Pancreas (tissue), 10 donors: ENCODE measurements at regions not wholly inside any gene's neighbourhood (a gene's known extent, or its start where the extent isn't known, plus 50 kb on each side); places are given as distances from the start of the nearest gene placed in this dataset.

Experiments
- ATAC-seq, 4 donors: fragments of 200-7000 bp; cut with Tn5 transposase; one replicate each; pipeline versions ENCODE4 v1.8.0 to v1.9.1; 2020; ENCODE audit warnings: mild to moderate bottlenecking in 4 of 4, moderate library complexity in 4 of 4
- DNase-seq, 6 donors: peaks; one replicate each; pipeline ENCODE4 v3.0.0-alpha.2; 2020
- FAIRE-seq: peaks from 2 replicates; lab custom pipeline; 2012; peaks lifted over from hg19 to GRCh38; lab: Jason Lieb, UNC
- H3K27ac ChIP-seq, 4 donors: fragments of 200-600 bp; sonication (generic); 1 replicate in 3 of 4; 2 replicates in 1 of 4; pipeline versions ENCODE4 v1.5.0 to v1.8.0; 2020
- H3K27me3 ChIP-seq, 4 donors: fragments of 200-600 bp; one replicate each; pipeline ENCODE4 v1.8.0; 2021
- H3K36me3 ChIP-seq, 3 donors: fragments of 200-600 bp; sonication (generic) in 1 of 3; one replicate each; pipeline versions ENCODE4 v1.5.0 to v1.8.0; 2020 to 2021
- H3K4me1 ChIP-seq, 3 donors: fragments of 200-600 bp; one replicate each; pipeline ENCODE4 v1.8.0; 2021
- H3K4me3 ChIP-seq, 4 donors: fragments of 200-600 bp; sonication (generic) in 2 of 4; one replicate each; pipeline versions ENCODE4 v1.5.0 to v1.8.0; 2020 to 2021
- H3K9me3 ChIP-seq, 4 donors: fragments of 200-600 bp; one replicate each; pipeline ENCODE4 v1.8.0; 2021
- CTCF ChIP-seq, 4 donors: fragments of 200-600 bp; sonication (generic) in 3 of 4; IDR thresholded peaks; one replicate each; pipeline versions ENCODE4 v1.5.0 to v1.8.0; 2021; ENCODE audit warnings: antibody characterized with exemption in 4 of 4
- WGBS, 2 donors: extraction: QIAGEN DNeasy Blood & Tissue Kit; methylation state at CpG; one replicate each; pipeline ENCODE4 v1.1.7; 2013; 5-methylcytosine and 5-hydroxymethylcytosine counted together
- intact Hi-C, 3 donors: fragments of 100-400 bp; cut with DNase I; formaldehyde crosslinking; loops; one replicate each; pipeline versions ENCODE4 v1.11.1 to v1.14.2; 2022
- donor health status: healthy with polysubstance abuse.
- donor health status: DM: no; HTN: no; CAD: no; lungs with moderate emphysema.
- donor health status: DM: no; HTN: no; CAD: no.
- donor health status: control.
- donor health status: control.
- donor health status: Bipolar disorder and iron deficiency.
- donor health status: DM: yes; HTN: yes; CAD: no.
- donor health status: DM: no; HTN: no; CAD: no.
- donor health status: DM: no; HTN: no; CAD: no.
- donor health status: DM: yes; HTN: yes; CAD: no.

GRCh38 chr1:189205863-189206262 is 1271.8 kb downstream of the BRINP3 start:
- H3K27ac ChIP-seq, result no peak overlapping the region
- H3K4me3 ChIP-seq, result no peak overlapping the region
- no peaks in the 10 kb centered on the region for H3K27me3 ChIP-seq
- DNase-seq, result no peak
- no peaks in the 10 kb centered on the region for H3K4me1 ChIP-seq
- whole genome bisulfite sequencing, 2 donors, result 21 to 38% methylated on average over 2 of the region's 2 CpGs
- no peak for ATAC-seq
- intact Hi-C loops, result no loop called here
- FAIRE-seq, result no peak
- H3K9me3 ChIP-seq, result no peaks in the 10 kb centered on the region
- H3K36me3 ChIP-seq, result no peaks in the 10 kb centered on the region
- no peak for TF ChIP-seq CTCF (IDR thresholded peaks at IDR 0.05)

GRCh38 chr1:189206617-189207016 is 1271.0 kb downstream of the BRINP3 start:
- ATAC-seq (no peak), DNase-seq (no peak), FAIRE-seq (no peak)
- H3K4me1 ChIP-seq, result no peaks in the 10 kb centered on the region
- H3K9me3 ChIP-seq, result no peaks in the 10 kb centered on the region
- no peak overlapping the region for H3K4me3 ChIP-seq
- intact Hi-C loops, result no loop called here
- no peaks in the 10 kb centered on the region for H3K36me3 ChIP-seq
- TF ChIP-seq CTCF (IDR thresholded peaks at IDR 0.05), result no peak
- no peaks in the 10 kb centered on the region for H3K27me3 ChIP-seq
- no peak overlapping the region for H3K27ac ChIP-seq

- intact Hi-C loops, result no loop called here
- H3K36me3 ChIP-seq, result no peaks in the 10 kb centered on the region
- TF ChIP-seq CTCF (IDR thresholded peaks at IDR 0.05), result no peak
- DNase-seq (no peak), ATAC-seq (no peak), FAIRE-seq (no peak)
- no peaks in the 10 kb centered on the region for H3K27me3 ChIP-seq
- H3K9me3 ChIP-seq, result no peaks in the 10 kb centered on the region
- H3K27ac ChIP-seq, result no peak overlapping the region
- H3K4me1 ChIP-seq, result no peaks in the 10 kb centered on the region
- no peak overlapping the region for H3K4me3 ChIP-seq
- 52 to 60% methylated on average over 3 of the region's 3 CpGs for WGBS, 2 donors
Observed at GRCh38 chr1:189211742-189212141, 1265.9 kb downstream of the BRINP3 start.

- Histone ChIP-seq H3K9me3 (no peaks in the 10 kb centered on the region), H3K36me3 (no peaks in the 10 kb centered on the region), H3K27ac (no peak overlapping the region), H3K4me1 (no peaks in the 10 kb centered on the region), H3K4me3 (no peak overlapping the region), H3K27me3 (no peaks in the 10 kb centered on the region)
- no peak for TF ChIP-seq CTCF (IDR thresholded peaks at IDR 0.05)
- no peak for ATAC-seq
- 48 to 56% methylated on average over 2 of the region's 2 CpGs for WGBS, 2 donors
- DNase-seq, result no peak
- intact Hi-C loops, result no loop called here
- no peak for FAIRE-seq
Observed at GRCh38 chr1:189212606-189213005, 1265.1 kb downstream of the BRINP3 start.

GRCh38 chr1:189216886-189217285 is 1260.8 kb downstream of the BRINP3 start:
- no peaks in the 10 kb centered on the region for H3K4me1 ChIP-seq
- 43 to 58% methylated on average over 1 of the region's 1 CpG for WGBS, 2 donors
- H3K36me3 ChIP-seq, result no peaks in the 10 kb centered on the region
- no peaks in the 10 kb centered on the region for H3K9me3 ChIP-seq
- no peak for TF ChIP-seq CTCF (IDR thresholded peaks at IDR 0.05)
- no peak overlapping the region for H3K27ac ChIP-seq
- H3K27me3 ChIP-seq, result no peaks in the 10 kb centered on the region
- FAIRE-seq (no peak), DNase-seq (no peak), ATAC-seq (no peak)
- intact Hi-C loops, result no loop called here
- H3K4me3 ChIP-seq, result no peak overlapping the region
